Activated T-cell treated with anti-CD3 and anti-CD28 coated beads, Interleukin-2, amount 50 U/mL, for 48 hours (primary cell): ENCODE measurements at regions not wholly inside any gene's neighbourhood (a gene's known extent, or its start where the extent isn't known, plus 50 kb on each side); places are given as distances from the start of the nearest gene placed in this dataset.

Source experiments
- DNase-seq, 2 experiments: peaks; one replicate each; pipeline ENCODE4 v3.0.0-alpha.2; 2020

- no peak for DNase-seq
Measured at GRCh38 chr1:209363112-209363511, 220.4 kb upstream of the CAMK1G start.

- DNase-seq = no peak
Measured at GRCh38 chr1:209364716-209365115, 218.8 kb upstream of the CAMK1G start.

GRCh38 chr1:209367061-209367772, 216.3 kb upstream of the CAMK1G start:
- no peak for DNase-seq

- no peak for DNase-seq
Measured at GRCh38 chr1:209368864-209369598, 214.5 kb upstream of the CAMK1G start.

- DNase-seq = no peak
Measured at GRCh38 chr1:209370241-209370995, 213.1 kb upstream of the CAMK1G start.

GRCh38 chr1:209375097-209375496, 208.4 kb upstream of the CAMK1G start:
- DNase-seq = no peak

- DNase-seq = no peak
Measured at GRCh38 chr1:209375671-209376365, 207.7 kb upstream of the CAMK1G start.

- DNase-seq = no peak
Measured at GRCh38 chr1:209376774-209377173, 206.7 kb upstream of the CAMK1G start.

GRCh38 chr1:209377995-209378394, 205.5 kb upstream of the CAMK1G start:
- no peak for DNase-seq

- DNase-seq = no peak
Measured at GRCh38 chr1:209379280-209379679, 204.2 kb upstream of the CAMK1G start.

- no peak for DNase-seq
Measured at GRCh38 chr1:209380420-209380819, 203.1 kb upstream of the CAMK1G start.

- DNase-seq = no peak
Measured at GRCh38 chr1:209382231-209383100, 201.0 kb upstream of the CAMK1G start.

GRCh38 chr1:209383422-209383821, 200.1 kb upstream of the CAMK1G start:
- no peak for DNase-seq

GRCh38 chr1:209383907-209384709, 199.4 kb upstream of the CAMK1G start:
- no peak for DNase-seq

GRCh38 chr1:209384710-209385550, 198.6 kb upstream of the CAMK1G start:
- DNase-seq = no peak

- DNase-seq = no peak
Measured at GRCh38 chr1:209386156-209386555, 197.4 kb upstream of the CAMK1G start.

GRCh38 chr1:209387271-209387968, 196.1 kb upstream of the CAMK1G start:
- DNase-seq = no peak

GRCh38 chr1:209387969-209388329, 195.6 kb upstream of the CAMK1G start:
- no peak for DNase-seq

GRCh38 chr1:209388358-209388757, 195.2 kb upstream of the CAMK1G start:
- DNase-seq = no peak

- no peak for DNase-seq
Measured at GRCh38 chr1:209389258-209389657, 194.3 kb upstream of the CAMK1G start.
